ENCODE measurements at regions not wholly inside any gene's neighbourhood (a gene's known extent, or its start where the extent isn't known, plus 50 kb on each side); places are given as distances from the start of the nearest gene placed in this dataset.
"Not testable (repeated sequence)": the region's sequence is repeated elsewhere in the genome, so short reads cannot be mapped to it uniquely, and the experiment has no call there.

- Mint-ChIP-seq H3K4me1 (no peaks in the 10 kb centered on the region), H3K27ac (no peak overlapping the region), H3K36me3 (ENCODE audit: low read depth) (no peaks in the 10 kb centered on the region), H3K27me3 (no peaks in the 10 kb centered on the region), H3K4me3 (no peak overlapping the region), H3K9me3 (no peaks in the 10 kb centered on the region)
- POLR2A ChIA-PET: no interaction called here
- CTCF ChIA-PET: no interaction called here
- no peak for DNase-seq
Observed at GRCh38 chr7:153087498-153087897, 327.9 kb downstream of the ACTR3B start.

- Mint-ChIP-seq H3K4me3 (no peak overlapping the region), H3K27me3 (no peaks in the 10 kb centered on the region), H3K27ac (no peak overlapping the region), H3K4me1 (no peaks in the 10 kb centered on the region), H3K36me3 (ENCODE audit: low read depth) (no peaks in the 10 kb centered on the region), H3K9me3 (no peaks in the 10 kb centered on the region)
- DNase-seq: no peak
- POLR2A ChIA-PET: no interaction called here
- CTCF ChIA-PET: no interaction called here
Observed at GRCh38 chr7:153088601-153089000, 329.0 kb downstream of the ACTR3B start.

DNA sequence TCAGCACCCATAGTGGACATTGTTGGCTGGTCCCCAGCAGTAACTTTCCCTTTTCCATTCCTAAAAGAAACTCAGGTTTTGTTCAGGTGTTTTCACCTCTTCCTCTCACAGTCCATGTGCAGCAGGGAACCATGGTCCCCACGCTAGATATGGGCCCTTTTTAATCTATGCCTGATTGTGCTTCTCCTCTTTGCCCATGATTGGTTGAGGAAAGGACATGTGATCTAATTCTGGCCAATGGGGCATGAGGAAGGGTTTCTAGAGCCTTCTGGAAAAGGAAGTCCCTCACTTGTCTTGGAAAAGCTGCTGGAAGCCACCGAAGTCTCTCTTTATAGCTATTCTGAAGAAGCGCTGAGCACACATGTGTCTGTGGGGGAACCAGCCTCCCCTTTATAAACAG lies 330.7 kb downstream of the ACTR3B start:
- H3K36me3 Mint-ChIP-seq (ENCODE audit: low read depth): no peaks in the 10 kb centered on the region
- no peak overlapping the region for H3K4me3 Mint-ChIP-seq
- H3K9me3 Mint-ChIP-seq: peaks cover 2% of the 10 kb centered on the region
- ChIA-PET POLR2A (no interaction called here), CTCF (no interaction called here)
- H3K27me3 Mint-ChIP-seq: no peaks in the 10 kb centered on the region
- H3K27ac Mint-ChIP-seq: no peak overlapping the region
- H3K4me1 Mint-ChIP-seq: no peaks in the 10 kb centered on the region
- DNase-seq: no peak

GRCh38 chr7:153090764-153091163 lies 331.2 kb downstream of the ACTR3B start:
- H3K4me3 Mint-ChIP-seq: no peak overlapping the region
- POLR2A ChIA-PET: no interaction called here
- DNase-seq: no peak
- H3K4me1 Mint-ChIP-seq: no peaks in the 10 kb centered on the region
- no peaks in the 10 kb centered on the region for H3K27me3 Mint-ChIP-seq
- CTCF ChIA-PET: no interaction called here
- H3K9me3 Mint-ChIP-seq: peaks cover 2% of the 10 kb centered on the region
- H3K27ac Mint-ChIP-seq: no peak overlapping the region
- no peaks in the 10 kb centered on the region for H3K36me3 Mint-ChIP-seq (ENCODE audit: low read depth)

DNA sequence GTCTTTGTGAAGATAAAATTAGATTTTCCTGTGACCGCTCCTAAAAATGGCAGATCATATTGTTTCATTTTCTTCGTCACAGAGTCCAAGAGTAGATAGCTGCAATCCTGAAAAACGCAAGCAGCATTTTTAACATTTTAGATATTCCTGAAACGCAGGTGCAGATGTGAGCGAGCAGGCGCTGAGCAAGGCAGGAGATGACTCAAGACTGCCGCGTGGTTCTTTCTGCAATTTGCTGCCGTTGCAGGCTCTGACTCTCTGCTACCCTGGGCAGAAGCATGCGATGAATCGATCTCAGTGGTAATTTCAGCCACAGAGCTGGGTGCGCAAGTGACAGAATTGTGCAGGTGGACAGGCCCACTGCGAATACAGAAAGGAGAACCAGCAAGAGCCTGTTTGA lies 331.9 kb downstream of the ACTR3B start:
- DNase-seq: no peak
- H3K36me3 Mint-ChIP-seq (ENCODE audit: low read depth): no peaks in the 10 kb centered on the region
- H3K27ac Mint-ChIP-seq: no peak overlapping the region
- H3K9me3 Mint-ChIP-seq: peaks cover 2% of the 10 kb centered on the region
- ChIA-PET CTCF (no interaction called here), POLR2A (no interaction called here)
- no peaks in the 10 kb centered on the region for H3K4me1 Mint-ChIP-seq
- no peaks in the 10 kb centered on the region for H3K27me3 Mint-ChIP-seq
- H3K4me3 Mint-ChIP-seq: no peak overlapping the region

GRCh38 chr7:153097511-153098201 lies 338.1 kb downstream of the ACTR3B start:
- no peaks in the 10 kb centered on the region for H3K27me3 Mint-ChIP-seq
- H3K9me3 Mint-ChIP-seq: peaks cover 2% of the 10 kb centered on the region
- no peak for DNase-seq
- ChIA-PET CTCF (no interaction called here), POLR2A (no interaction called here)
- H3K4me3 Mint-ChIP-seq: no peak overlapping the region
- no peaks in the 10 kb centered on the region for H3K4me1 Mint-ChIP-seq
- no peak overlapping the region for H3K27ac Mint-ChIP-seq
- no peaks in the 10 kb centered on the region for H3K36me3 Mint-ChIP-seq (ENCODE audit: low read depth)

- Mint-ChIP-seq H3K4me3 (no peak overlapping the region), H3K9me3 (peaks cover 2% of the 10 kb centered on the region), H3K27me3 (no peaks in the 10 kb centered on the region), H3K36me3 (ENCODE audit: low read depth) (no peaks in the 10 kb centered on the region), H3K27ac (no peak overlapping the region), H3K4me1 (no peaks in the 10 kb centered on the region)
- ChIA-PET POLR2A (no interaction called here), CTCF (interaction anchor here (1.2 kb wide), 1 partner anchor 39 kb away, joined by 3 read pairs; no protein-coding TSS in a partner anchor)
- no peak for DNase-seq
Observed at GRCh38 chr7:153099235-153099634, 339.7 kb downstream of the ACTR3B start.

DNA sequence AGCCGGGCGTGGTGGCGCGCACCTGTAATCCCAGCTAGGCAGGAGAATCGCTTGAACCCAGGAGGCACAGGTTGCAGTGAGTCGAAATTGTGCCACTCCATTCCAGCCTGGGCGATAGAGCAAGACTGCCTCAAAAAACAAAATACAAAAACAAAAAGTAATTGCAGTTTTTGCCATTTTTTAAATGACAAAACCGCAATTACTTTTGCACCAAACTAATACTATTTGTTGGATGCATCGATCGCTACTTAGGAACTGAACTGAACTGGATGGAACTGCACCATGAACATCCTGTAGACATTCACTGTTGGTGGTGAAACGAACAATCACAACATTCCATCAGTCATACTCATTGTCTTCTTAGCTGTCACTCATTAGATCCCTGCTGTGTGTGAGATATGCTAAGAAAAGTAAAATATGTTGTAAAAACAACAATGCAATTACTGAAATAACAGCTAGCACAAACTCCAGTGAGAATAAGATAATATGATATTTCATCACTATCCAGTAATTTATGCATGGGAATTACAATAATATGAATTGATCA lies 341.2 kb downstream of the ACTR3B start:
- CTCF ChIA-PET: interaction anchor here (0.6 kb wide), 1 partner anchor 96 kb away, joined by 3 read pairs; no protein-coding TSS in a partner anchor
- POLR2A ChIA-PET: no interaction called here
- DNase-seq: no peak

GRCh38 chr7:153103202-153103601 lies 343.6 kb downstream of the ACTR3B start:
- Mint-ChIP-seq H3K27me3 (no peaks in the 10 kb centered on the region), H3K4me1 (no peaks in the 10 kb centered on the region), H3K4me3 (no peak overlapping the region), H3K27ac (no peak overlapping the region), H3K9me3 (no peaks in the 10 kb centered on the region), H3K36me3 (ENCODE audit: low read depth) (no peaks in the 10 kb centered on the region)
- no peak for DNase-seq
- ChIA-PET POLR2A (no interaction called here), CTCF (no interaction called here)

More for the DNA sequence above, 341.2 kb downstream of the ACTR3B start:
- no peak overlapping the region for H3K4me3 Mint-ChIP-seq
- H3K36me3 Mint-ChIP-seq (ENCODE audit: low read depth): no peaks in the 10 kb centered on the region
- no peaks in the 10 kb centered on the region for H3K4me1 Mint-ChIP-seq
- H3K27me3 Mint-ChIP-seq: no peaks in the 10 kb centered on the region
- H3K27ac Mint-ChIP-seq: no peak overlapping the region
- no peaks in the 10 kb centered on the region for H3K9me3 Mint-ChIP-seq

GRCh38 chr7:153107826-153108225 lies 348.3 kb downstream of the ACTR3B start:
- no peaks in the 10 kb centered on the region for H3K4me1 Mint-ChIP-seq
- H3K36me3 Mint-ChIP-seq (ENCODE audit: low read depth): no peaks in the 10 kb centered on the region
- no peak overlapping the region for H3K4me3 Mint-ChIP-seq
- no peaks in the 10 kb centered on the region for H3K27me3 Mint-ChIP-seq
- ChIA-PET CTCF (no interaction called here), POLR2A (no interaction called here)
- DNase-seq: no peak
- peaks cover 4% of the 10 kb centered on the region for H3K9me3 Mint-ChIP-seq
- H3K27ac Mint-ChIP-seq: no peak overlapping the region

- Mint-ChIP-seq H3K4me3 (no peak overlapping the region), H3K27me3 (no peaks in the 10 kb centered on the region), H3K9me3 (peaks cover 11% of the 10 kb centered on the region), H3K27ac (no peak overlapping the region), H3K4me1 (no peaks in the 10 kb centered on the region), H3K36me3 (ENCODE audit: low read depth) (no peaks in the 10 kb centered on the region)
- ChIA-PET CTCF (no interaction called here), POLR2A (no interaction called here)
- DNase-seq: no peak
Observed at GRCh38 chr7:153109566-153109965, 350.0 kb downstream of the ACTR3B start.

GRCh38 chr7:153110606-153111005 lies 351.1 kb downstream of the ACTR3B start:
- POLR2A ChIA-PET: no interaction called here
- H3K4me3 Mint-ChIP-seq: no peak overlapping the region

DNA sequence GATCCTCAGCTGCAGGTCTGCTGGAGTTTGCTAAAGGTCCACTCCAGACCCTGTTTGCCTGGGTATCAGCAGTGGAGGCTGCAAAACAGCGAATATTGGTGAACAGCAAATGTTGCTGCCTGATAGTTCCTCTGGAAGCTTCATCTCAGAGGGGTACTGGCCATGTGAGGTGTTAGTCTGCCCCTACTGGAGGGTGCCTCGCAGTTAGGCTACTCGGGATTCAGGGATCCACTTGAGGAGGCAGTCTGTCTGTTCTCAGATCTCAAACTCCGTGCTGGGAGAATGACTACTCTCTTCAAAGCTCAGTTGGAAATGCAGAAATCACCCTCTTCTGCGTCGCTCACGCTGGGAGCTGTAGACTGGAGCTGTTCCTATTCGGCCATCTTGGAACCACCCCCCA lies 362.7 kb downstream of the ACTR3B start:
- H3K27ac Mint-ChIP-seq; H3K4me1 Mint-ChIP-seq; H3K27me3 Mint-ChIP-seq; POLR2A ChIA-PET; H3K4me3 Mint-ChIP-seq; CTCF ChIA-PET; H3K36me3 Mint-ChIP-seq (ENCODE audit: low read depth); DNase-seq; H3K9me3 Mint-ChIP-seq: not testable (repeated sequence)

More at GRCh38 chr7:153110606-153111005, 351.1 kb downstream of the ACTR3B start:
- no peak overlapping the region for H3K27ac Mint-ChIP-seq
- H3K9me3 Mint-ChIP-seq: peaks cover 11% of the 10 kb centered on the region
- H3K27me3 Mint-ChIP-seq: no peaks in the 10 kb centered on the region
- no peak for DNase-seq
- CTCF ChIA-PET: no interaction called here
- no peaks in the 10 kb centered on the region for H3K4me1 Mint-ChIP-seq
- H3K36me3 Mint-ChIP-seq (ENCODE audit: low read depth): no peaks in the 10 kb centered on the region

DNA sequence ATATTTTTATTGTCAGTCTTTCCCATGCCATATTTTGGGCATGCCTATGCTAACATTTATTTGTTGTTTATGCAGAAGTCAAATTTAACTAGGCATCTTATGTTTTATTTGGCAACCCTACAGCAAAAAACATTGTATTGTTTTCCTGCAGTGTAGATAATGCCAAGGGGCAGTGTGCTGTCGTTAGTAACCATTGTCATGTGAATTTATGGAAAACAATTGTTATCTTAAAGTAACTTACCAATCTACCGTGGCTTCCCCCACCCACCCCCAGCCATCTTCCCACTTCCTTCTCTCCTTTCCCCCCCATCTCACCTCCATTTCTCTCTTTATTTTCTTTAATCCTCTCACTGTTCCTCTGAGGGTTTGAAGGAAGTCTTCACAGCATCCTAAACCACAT lies 370.5 kb downstream of the ACTR3B start:
- Mint-ChIP-seq H3K27me3 (no peaks in the 10 kb centered on the region), H3K4me3 (no peak overlapping the region), H3K36me3 (ENCODE audit: low read depth) (no peaks in the 10 kb centered on the region), H3K27ac (no peak overlapping the region), H3K9me3 (peaks cover 4% of the 10 kb centered on the region), H3K4me1 (no peaks in the 10 kb centered on the region)
- ChIA-PET POLR2A (no interaction called here), CTCF (no interaction called here)
- DNase-seq: no peak

All from activated CD4-positive, alpha-beta T cell treated with anti-CD3 and anti-CD28 coated beads, Interleukin-2, amount 10 ng/mL, durations not matched to agents 7 days and 5 days (primary cell).